HEK293 (cell line): ENCODE measurements at regions not wholly inside any gene's neighbourhood (a gene's known extent, or its start where the extent isn't known, plus 50 kb on each side); places are given as distances from the start of the nearest gene placed in this dataset.

ENCODE experiments used
- CTCF ChIP-seq: fragments of 450-650 bp; formaldehyde crosslinking; IDR thresholded peaks from 2 replicates; pipeline ENCODE4 v1.5.1; 2016; ENCODE audit warnings: missing biosample characterization, missing genetic modification characterization
- ZBTB20 ChIP-seq: fragments of 450-650 bp; formaldehyde crosslinking; IDR thresholded peaks from 2 replicates; pipeline ENCODE4 v1.5.1; 2016; ENCODE audit warnings: missing biosample characterization, missing genetic modification characterization
- ZNF16 ChIP-seq: fragments of 450-650 bp; formaldehyde crosslinking; IDR thresholded peaks from 2 replicates; pipeline ENCODE4 v1.5.1; 2016; ENCODE audit warnings: low read depth, missing biosample characterization, missing genetic modification characterization
- ZNF610 ChIP-seq: fragments of 450-650 bp; formaldehyde crosslinking; IDR thresholded peaks from 2 replicates; pipeline ENCODE4 v1.5.1; 2016; ENCODE audit warnings: missing biosample characterization, missing genetic modification characterization, borderline replicate concordance
- TF ChIP-seq, protein P1 (sequence below): fragments of 450-650 bp; IDR thresholded peaks from 2 replicates; pipeline ENCODE4 v1.5.1; 2018; ENCODE audit warnings: missing biosample characterization, missing genetic modification characterization

DNA sequence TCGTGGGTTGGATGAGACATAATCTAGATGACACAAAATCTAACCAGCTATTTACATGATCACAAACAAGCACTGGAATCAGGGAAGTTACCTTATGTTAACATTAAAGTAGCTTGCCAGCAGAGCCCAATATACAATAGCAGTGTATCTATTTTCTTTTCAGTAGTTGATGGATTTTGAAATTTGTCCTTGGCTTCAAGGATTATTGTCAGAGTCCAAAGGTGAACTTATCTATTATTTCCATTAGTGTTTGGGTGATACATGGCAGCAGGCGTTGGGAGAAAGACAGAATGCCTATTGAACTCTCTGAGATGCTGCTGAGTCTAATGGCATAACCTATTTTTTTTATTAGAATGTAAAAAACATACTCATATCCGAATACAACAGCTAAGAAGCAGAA lies 223.2 kb upstream of the ACTBL2 start:
- TF ChIP-seq ZNF610 (tag by site-specific recombination) (no peak), ZNF16 (tag by site-specific recombination) (no peak), CTCF (tag by site-specific recombination) (no peak), ZBTB20 (no peak)
- TF ChIP-seq, protein P1, sequence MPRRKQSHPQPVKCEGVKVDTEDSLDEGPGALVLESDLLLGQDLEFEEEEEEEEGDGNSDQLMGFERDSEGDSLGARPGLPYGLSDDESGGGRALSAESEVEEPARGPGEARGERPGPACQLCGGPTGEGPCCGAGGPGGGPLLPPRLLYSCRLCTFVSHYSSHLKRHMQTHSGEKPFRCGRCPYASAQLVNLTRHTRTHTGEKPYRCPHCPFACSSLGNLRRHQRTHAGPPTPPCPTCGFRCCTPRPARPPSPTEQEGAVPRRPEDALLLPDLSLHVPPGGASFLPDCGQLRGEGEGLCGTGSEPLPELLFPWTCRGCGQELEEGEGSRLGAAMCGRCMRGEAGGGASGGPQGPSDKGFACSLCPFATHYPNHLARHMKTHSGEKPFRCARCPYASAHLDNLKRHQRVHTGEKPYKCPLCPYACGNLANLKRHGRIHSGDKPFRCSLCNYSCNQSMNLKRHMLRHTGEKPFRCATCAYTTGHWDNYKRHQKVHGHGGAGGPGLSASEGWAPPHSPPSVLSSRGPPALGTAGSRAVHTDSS (tag by site-specific recombination): no peak
